ENCODE measurements at regions not wholly inside any gene's neighbourhood (a gene's known extent, or its start where the extent isn't known, plus 50 kb on each side); places are given as distances from the start of the nearest gene placed in this dataset.

- Histone ChIP-seq H3K9me3 (no peaks in the 10 kb centered on the region), H3K4me2 (no peak overlapping the region), H3K27ac (no peak overlapping the region), H3K9ac (no peak overlapping the region), H3K27me3 (no peaks in the 10 kb centered on the region), H4K20me1 (no peaks in the 10 kb centered on the region), H3K36me3 (no peaks in the 10 kb centered on the region), H3K4me3 (no peak overlapping the region), H3K4me1 (no peaks in the 10 kb centered on the region)
- TF ChIP-seq Cebpa-rat (IDR thresholded peaks at IDR 0.05) = no peak
Measured at GRCh38 chr17:13753154-13753553, 151.4 kb upstream of the HS3ST3A1 start.

- H3K27ac ChIP-seq = no peak overlapping the region
- no peaks in the 10 kb centered on the region for H4K20me1 ChIP-seq
- TF ChIP-seq Cebpa-rat (IDR thresholded peaks at IDR 0.05) = no peak
- H3K36me3 ChIP-seq = no peaks in the 10 kb centered on the region
- no peak overlapping the region for H3K9ac ChIP-seq
- H3K4me1 ChIP-seq = no peaks in the 10 kb centered on the region
- H3K9me3 ChIP-seq = no peaks in the 10 kb centered on the region
- H3K27me3 ChIP-seq = no peaks in the 10 kb centered on the region
- H3K4me2 ChIP-seq = no peak overlapping the region
- no peak overlapping the region for H3K4me3 ChIP-seq
Measured at GRCh38 chr17:13753771-13754170, 152.0 kb upstream of the HS3ST3A1 start.

DNA sequence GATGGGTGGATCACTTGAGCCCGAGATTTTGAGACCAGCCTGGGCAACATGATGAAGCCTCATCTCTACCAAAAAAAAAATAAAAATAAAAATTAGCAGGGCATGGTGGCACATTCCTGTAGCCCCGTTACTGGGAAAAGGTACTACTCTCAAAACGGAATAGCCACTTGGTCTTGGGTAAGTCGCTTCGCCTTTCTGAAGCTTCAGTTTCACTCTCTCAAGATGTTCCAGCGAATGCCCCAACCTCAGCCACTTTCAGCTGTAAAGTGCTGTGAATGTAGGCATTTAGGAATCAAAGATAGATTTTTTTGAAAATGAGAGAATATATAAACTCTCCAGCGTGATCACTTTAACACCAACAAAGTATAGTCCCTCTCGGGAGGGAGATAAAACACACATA, 154.1 kb upstream of the HS3ST3A1 start:
- no peak overlapping the region for H3K9ac ChIP-seq
- no peak overlapping the region for H3K4me3 ChIP-seq
- no peak overlapping the region for H3K27ac ChIP-seq
- TF ChIP-seq Cebpa-rat (IDR thresholded peaks at IDR 0.05) = no peak
- no peaks in the 10 kb centered on the region for H3K27me3 ChIP-seq
- H3K4me1 ChIP-seq = no peaks in the 10 kb centered on the region
- H4K20me1 ChIP-seq = no peaks in the 10 kb centered on the region
- no peak overlapping the region for H3K4me2 ChIP-seq
- no peaks in the 10 kb centered on the region for H3K36me3 ChIP-seq
- H3K9me3 ChIP-seq = no peaks in the 10 kb centered on the region

GRCh38 chr17:13756763-13757162, 155.0 kb upstream of the HS3ST3A1 start:
- Histone ChIP-seq H3K4me1 (no peaks in the 10 kb centered on the region), H3K27ac (no peak overlapping the region), H3K9me3 (no peaks in the 10 kb centered on the region), H3K27me3 (no peaks in the 10 kb centered on the region), H3K4me2 (no peak overlapping the region), H4K20me1 (no peaks in the 10 kb centered on the region), H3K4me3 (no peak overlapping the region), H3K36me3 (no peaks in the 10 kb centered on the region), H3K9ac (no peak overlapping the region)
- no peak for TF ChIP-seq Cebpa-rat (IDR thresholded peaks at IDR 0.05)

- Histone ChIP-seq H3K27ac (no peak overlapping the region), H3K4me2 (no peak overlapping the region), H3K36me3 (no peaks in the 10 kb centered on the region), H3K4me1 (no peaks in the 10 kb centered on the region), H3K9ac (no peak overlapping the region), H3K27me3 (no peaks in the 10 kb centered on the region), H3K9me3 (no peaks in the 10 kb centered on the region), H3K4me3 (no peak overlapping the region), H4K20me1 (no peaks in the 10 kb centered on the region)
- TF ChIP-seq Cebpa-rat (IDR thresholded peaks at IDR 0.05) = no peak
Measured at GRCh38 chr17:13757871-13758270, 156.1 kb upstream of the HS3ST3A1 start.

DNA sequence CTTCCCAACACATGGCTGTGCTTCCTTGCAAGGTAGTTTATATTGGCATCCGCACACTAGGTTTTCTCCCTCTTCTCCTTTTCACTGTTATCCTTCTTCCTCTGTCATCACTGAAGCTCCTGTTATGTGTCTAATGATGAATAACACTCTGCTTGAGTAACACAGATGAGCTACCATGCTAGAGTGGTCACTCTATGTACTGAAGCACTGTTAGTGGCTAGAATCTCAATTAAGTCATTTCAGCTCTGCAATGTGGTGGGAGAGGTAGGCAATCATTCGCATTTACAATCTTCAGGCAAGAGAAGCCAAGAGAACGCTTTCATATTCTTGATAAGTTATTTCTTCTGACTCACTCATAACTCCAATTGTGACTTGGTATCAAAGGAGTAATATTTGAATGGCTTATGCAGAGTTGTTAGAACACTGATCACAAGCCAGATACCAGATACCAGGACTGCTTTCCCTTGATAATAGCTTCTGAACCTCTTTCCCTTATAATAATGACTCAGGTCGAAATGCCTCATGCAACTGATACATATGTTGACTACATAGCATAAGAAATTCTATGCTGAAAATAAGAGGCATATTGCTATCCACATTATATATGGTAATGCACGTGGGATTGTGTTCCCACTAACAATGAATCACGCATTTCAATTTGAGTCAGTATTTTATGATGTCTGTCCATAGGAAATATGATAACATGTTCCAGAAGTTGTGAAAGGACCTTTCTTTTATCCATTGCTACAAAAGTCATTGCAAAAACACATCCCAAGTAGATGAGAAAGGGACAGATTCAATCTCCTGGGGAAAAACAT, 158.0 kb upstream of the HS3ST3A1 start:
- Histone ChIP-seq H3K9ac (no peak overlapping the region), H3K4me1 (no peaks in the 10 kb centered on the region), H4K20me1 (no peaks in the 10 kb centered on the region), H3K27ac (no peak overlapping the region), H3K36me3 (no peaks in the 10 kb centered on the region), H3K27me3 (no peaks in the 10 kb centered on the region), H3K9me3 (no peaks in the 10 kb centered on the region), H3K4me2 (no peak overlapping the region), H3K4me3 (no peak overlapping the region)
- no peak for TF ChIP-seq Cebpa-rat (IDR thresholded peaks at IDR 0.05)

GRCh38 chr17:13761038-13761603, 159.4 kb upstream of the HS3ST3A1 start:
- TF ChIP-seq Cebpa-rat (IDR thresholded peaks at IDR 0.05) = no peak
- H3K27ac ChIP-seq = no peak overlapping the region

DNA sequence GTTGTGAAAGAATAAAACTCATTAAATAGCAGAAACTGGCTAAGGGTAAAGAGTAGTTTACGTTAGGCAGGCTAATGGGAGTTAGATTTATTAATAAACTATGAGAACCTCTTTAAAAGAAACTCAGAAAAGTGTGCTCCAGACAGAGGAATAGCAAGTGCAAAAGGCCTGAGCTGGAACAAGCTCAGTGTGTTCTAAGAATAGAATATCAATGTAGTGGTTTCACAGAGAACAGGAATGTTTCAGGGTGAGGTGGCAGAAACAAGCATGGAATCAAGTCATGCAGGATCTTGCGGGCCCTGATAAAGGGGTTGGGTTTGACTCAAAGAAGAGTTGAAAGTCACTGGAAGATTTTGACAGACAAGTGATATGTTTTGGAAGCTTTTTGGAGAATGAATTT, 164.0 kb upstream of the HS3ST3A1 start:
- peaks cover 7% of the 10 kb centered on the region; the same call in 1 of the 2 replicates for H3K36me3 ChIP-seq
- no peak overlapping the region for H3K9ac ChIP-seq
- no peak overlapping the region for H3K27ac ChIP-seq
- H3K4me1 ChIP-seq = no peaks in the 10 kb centered on the region
- no peak overlapping the region for H3K4me2 ChIP-seq
- no peaks in the 10 kb centered on the region for H3K27me3 ChIP-seq
- H3K4me3 ChIP-seq = no peak overlapping the region
- TF ChIP-seq Cebpa-rat (IDR thresholded peaks at IDR 0.05) = no peak
- no peaks in the 10 kb centered on the region for H4K20me1 ChIP-seq
- H3K9me3 ChIP-seq = peaks cover 23% of the 10 kb centered on the region

More at GRCh38 chr17:13761038-13761603, 159.4 kb upstream of the HS3ST3A1 start:
- Histone ChIP-seq H3K4me3 (no peak overlapping the region), H3K4me2 (no peak overlapping the region), H3K27me3 (no peaks in the 10 kb centered on the region), H3K9me3 (no peaks in the 10 kb centered on the region), H3K36me3 (no peaks in the 10 kb centered on the region), H4K20me1 (no peaks in the 10 kb centered on the region), H3K9ac (no peak overlapping the region), H3K4me1 (no peaks in the 10 kb centered on the region)

- peaks cover 7% of the 10 kb centered on the region; the same call in 1 of the 2 replicates for H3K36me3 ChIP-seq
- H3K27me3 ChIP-seq = no peaks in the 10 kb centered on the region
- H3K4me3 ChIP-seq = no peak overlapping the region
Measured at GRCh38 chr17:13770702-13771101, 169.0 kb upstream of the HS3ST3A1 start.

DNA sequence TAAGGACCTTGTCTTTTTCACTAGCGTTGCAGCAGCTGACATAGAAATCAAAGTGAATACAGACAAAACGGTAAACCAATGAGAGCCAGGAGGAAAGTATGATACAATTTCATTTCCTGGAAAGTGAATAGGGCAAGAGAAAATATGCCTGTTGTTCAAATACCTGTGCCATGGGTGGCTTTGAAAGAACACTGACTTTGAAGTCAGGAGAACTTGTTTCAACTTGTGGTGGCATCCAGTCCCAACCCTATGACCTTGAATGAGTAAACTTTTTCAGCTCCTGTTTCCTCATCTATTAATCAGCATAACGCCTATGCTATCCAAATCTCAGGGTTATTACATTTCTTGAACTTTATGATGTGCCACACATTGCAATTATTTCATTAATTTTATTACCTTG, 173.7 kb upstream of the HS3ST3A1 start:
- peaks cover 2% of the 10 kb centered on the region; the same call in 1 of the 2 replicates for H3K36me3 ChIP-seq
- no peak overlapping the region for H3K27ac ChIP-seq

More at GRCh38 chr17:13770702-13771101, 169.0 kb upstream of the HS3ST3A1 start:
- Histone ChIP-seq H3K4me1 (no peaks in the 10 kb centered on the region), H3K9me3 (peaks cover 31% of the 10 kb centered on the region), H3K9ac (no peak overlapping the region), H3K4me2 (no peak overlapping the region), H4K20me1 (no peaks in the 10 kb centered on the region), H3K27ac (no peak overlapping the region)
- no peak for TF ChIP-seq Cebpa-rat (IDR thresholded peaks at IDR 0.05)

More for the DNA sequence above, 173.7 kb upstream of the HS3ST3A1 start:
- Histone ChIP-seq H3K27me3 (no peaks in the 10 kb centered on the region), H3K4me3 (no peak overlapping the region), H3K4me2 (no peak overlapping the region), H3K4me1 (no peaks in the 10 kb centered on the region), H3K9me3 (peaks cover 20% of the 10 kb centered on the region), H3K9ac (no peak overlapping the region), H4K20me1 (no peaks in the 10 kb centered on the region)
- no peak for TF ChIP-seq Cebpa-rat (IDR thresholded peaks at IDR 0.05)

Measured in BLaER1 (cell line).